ENCODE measurements at regions not wholly inside any gene's neighbourhood (a gene's known extent, or its start where the extent isn't known, plus 50 kb on each side); places are given as distances from the start of the nearest gene placed in this dataset.

DNA sequence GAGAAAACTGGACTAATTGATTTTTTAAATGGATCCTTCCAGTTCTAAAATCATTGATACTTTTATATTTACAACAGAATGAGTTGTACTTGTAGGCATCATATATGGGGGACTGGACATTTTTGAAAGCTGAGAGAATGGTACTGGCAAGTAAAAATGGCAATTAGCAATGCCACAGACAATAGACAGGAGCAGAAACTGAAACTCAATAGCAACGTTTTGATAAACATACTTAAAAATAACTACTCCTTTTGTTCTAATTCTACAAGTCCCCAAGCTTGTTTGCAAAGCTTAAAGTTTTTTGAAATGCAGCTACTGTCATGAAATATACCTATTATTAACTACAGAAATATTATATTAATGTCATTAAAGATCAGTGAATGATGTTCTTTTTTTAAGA is 52.8 kb upstream of the FBXL7 start:
- DNase-seq = no peak

DNA sequence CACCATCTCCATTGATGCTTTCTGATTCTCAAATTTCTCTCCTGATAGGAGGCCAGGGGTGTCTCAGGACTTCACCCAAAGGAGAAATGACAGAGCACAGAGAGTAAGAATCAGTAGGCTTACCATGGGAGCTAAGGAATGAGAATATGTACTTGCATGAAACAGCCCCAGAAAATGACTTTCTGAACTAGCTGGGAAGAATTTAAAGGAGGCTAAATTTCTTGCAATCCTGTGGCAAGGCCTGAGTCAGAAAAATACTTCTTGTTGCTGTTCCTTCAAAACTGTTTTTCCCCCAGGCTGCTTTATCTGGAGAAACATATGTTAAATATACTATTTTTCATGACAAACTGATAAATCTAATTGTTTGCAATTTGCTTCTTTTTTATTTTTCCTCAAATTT is 53.4 kb upstream of the FBXL7 start:
- no peak for DNase-seq

GRCh38 chr5:15442193-15442570 is 57.8 kb upstream of the FBXL7 start:
- no peak for DNase-seq

DNA sequence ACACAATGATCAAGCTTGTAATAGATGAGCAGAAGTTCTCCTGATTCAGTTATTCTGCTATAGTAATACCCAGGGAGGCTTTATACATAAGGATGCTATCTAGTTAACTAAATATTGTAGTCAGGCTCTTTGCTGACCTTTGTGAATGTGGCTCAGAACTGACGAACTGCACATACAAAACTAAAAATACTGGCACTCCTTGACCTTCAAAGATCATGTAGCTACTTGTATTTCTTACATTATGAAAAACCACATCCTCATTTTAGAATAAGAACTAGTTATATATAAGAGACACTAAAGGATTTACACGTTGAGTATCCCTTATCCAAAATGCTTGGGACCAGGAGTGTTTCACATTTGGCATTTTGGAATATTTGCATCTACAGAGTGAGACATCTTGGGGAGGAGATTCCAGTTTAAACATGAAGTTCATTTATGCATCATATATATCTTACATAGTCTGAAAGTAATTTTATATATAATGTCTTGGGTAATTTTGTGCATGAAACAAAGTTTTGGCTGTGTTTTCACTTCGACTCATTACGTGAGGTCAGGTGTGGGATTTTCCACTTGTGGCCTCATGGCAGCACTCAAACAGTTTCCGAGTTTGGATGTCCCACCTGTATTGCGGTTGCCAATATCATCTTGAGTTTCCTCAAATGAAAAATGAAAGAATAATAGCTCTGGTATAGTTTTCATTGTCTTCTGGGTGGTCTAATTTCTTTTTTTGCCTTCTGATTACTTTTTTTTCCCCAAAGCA is 58.4 kb upstream of the FBXL7 start:
- DNase-seq = no peak

- no peak for DNase-seq
Observed at GRCh38 chr5:15440434-15440833, 59.5 kb upstream of the FBXL7 start.

GRCh38 chr5:15439801-15440200 is 60.2 kb upstream of the FBXL7 start:
- no peak for DNase-seq

DNA sequence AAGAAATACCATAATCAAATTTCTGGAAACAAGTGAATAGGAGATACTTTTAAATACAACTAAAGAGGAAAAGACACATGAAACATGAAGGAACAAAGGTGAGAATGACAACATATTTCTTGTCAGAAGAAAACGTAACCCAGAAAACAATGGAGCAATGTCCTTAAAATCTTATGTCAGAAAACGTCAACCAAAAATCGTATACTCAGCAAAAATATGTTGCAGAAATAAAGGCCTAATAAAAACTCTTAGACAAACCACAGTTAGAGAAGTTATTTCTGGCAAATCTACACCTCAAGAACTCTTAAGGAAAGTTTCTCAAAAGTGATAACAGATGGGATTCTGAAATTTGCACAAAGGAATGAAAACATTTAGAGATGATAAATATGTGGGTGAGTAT is 66.3 kb upstream of the FBXL7 start:
- DNase-seq = no peak

DNA sequence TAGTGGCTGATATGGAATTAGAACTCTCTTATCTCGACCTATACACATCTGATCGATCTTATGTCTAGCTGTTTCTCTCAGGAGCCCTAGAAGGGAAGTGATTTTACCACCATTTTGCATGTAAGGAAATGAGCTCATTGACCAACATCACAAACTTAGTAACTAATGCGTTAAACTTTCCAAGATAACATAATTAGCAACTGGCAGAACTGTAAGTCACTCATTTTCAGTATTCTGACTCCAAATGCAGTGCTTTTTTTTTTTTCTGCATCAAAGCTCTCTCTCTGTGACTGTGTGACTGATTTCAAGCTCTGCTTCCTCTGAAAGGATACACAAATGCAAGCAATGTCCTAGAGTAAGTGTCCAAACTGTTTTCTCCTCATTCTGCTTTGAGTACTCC is 68.1 kb upstream of the FBXL7 start:
- DNase-seq = no peak

DNA sequence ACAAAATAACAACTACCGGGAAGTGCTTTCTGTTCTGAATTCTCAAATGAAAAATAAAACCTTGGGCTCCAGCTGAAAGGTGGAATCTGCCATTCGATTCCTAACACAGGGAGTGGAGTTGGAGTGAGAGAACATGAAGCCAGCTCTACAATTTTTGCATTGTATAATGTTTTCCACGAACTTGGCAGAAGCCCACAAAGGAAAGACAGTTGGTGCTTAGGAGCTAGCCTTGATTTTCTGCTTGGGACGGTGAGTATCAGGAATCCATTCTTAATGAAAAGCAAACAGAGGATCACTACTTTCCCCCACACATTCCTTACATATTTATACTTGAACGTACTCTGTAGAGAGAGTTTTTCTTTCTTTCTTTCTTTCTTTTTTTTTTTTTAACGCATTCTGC is 74.2 kb upstream of the FBXL7 start:
- no peak for DNase-seq

DNA sequence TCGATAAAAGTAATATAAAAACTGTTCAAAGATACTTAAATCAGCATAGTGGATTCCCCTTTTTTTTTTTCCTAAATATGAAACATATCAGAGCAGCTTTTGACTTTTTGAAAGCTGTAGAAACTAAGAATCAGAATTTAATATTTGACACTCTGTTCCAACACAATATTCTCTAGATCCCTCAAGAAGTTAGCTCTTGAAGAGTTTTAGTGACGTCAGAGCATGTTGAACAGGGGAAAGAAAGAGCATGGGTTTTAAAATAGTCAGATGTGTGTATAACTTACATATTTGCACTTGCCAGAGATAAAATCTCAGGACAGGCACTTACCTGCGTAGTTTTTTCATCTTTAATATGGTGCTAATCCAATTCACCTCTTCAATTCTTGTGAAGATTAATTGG is 75.2 kb upstream of the FBXL7 start:
- no peak for DNase-seq

GRCh38 chr5:15421921-15422412 is 78.0 kb upstream of the FBXL7 start:
- DNase-seq = no peak

- no peak for DNase-seq
Observed at GRCh38 chr5:15421381-15421780, 78.6 kb upstream of the FBXL7 start.

- no peak for DNase-seq
Observed at GRCh38 chr5:15420201-15420600, 79.8 kb upstream of the FBXL7 start.

DNA sequence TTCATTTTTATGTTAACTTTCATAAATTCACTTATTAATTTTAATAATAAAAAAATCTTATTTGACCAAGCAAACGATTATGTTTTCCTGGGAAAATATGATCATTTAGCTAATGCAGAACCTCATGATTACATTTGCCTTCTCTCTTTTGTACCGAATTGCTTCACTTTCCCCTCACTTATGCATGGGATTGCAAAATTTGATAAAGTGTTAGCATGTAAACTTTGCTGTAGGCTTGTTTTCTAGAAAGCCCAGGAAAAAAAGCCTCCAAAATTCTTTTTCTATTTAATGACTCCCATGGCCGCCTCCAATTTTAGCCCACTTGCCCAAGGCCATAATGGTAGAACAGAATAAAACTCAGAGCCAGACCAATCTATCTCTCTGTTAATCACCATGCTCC is 82.8 kb upstream of the FBXL7 start:
- no peak for DNase-seq

DNA sequence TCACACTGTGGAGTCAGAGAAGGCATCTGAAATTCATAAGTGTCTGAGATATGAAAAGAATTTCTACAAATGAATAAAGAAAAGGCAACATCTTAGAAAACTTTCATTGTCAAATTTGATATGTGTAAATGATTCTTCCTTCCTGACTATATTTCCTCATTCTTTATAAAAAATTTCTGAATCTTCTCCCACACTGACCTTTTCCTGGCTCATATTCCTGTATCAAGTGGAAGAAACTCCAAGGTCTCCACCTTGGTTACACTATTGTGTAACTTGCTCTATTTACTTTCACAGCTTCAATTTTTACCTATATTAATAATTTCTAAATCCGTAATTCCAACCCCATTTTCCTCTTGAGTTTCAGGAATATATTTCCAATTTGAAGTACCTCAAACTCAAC is 93.5 kb upstream of the FBXL7 start:
- DNase-seq = no peak

DNA sequence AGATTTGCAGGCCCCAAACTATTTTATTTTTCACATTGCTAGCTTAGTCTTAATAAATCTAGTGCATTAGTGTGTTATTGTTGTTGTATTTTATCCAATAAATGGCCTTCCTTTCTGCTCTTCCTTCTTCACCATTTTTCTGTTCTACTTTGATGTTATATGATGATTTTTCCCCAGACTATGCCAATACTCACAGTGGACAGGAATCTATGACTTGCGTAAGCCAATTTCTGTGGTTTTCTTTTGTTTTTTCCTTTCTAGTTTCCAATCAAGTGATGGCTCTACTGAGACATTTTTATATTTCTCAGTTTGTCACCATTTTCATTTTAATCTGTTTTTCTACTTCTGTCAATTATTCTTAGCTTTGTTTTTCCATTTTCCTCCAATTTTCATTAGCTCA is 106.8 kb upstream of the FBXL7 start:
- DNase-seq = no peak

GRCh38 chr5:15391704-15392397 is 108.1 kb upstream of the FBXL7 start:
- DNase-seq = no peak

- DNase-seq = no peak
Observed at GRCh38 chr5:15388866-15389265, 111.1 kb upstream of the FBXL7 start.

DNA sequence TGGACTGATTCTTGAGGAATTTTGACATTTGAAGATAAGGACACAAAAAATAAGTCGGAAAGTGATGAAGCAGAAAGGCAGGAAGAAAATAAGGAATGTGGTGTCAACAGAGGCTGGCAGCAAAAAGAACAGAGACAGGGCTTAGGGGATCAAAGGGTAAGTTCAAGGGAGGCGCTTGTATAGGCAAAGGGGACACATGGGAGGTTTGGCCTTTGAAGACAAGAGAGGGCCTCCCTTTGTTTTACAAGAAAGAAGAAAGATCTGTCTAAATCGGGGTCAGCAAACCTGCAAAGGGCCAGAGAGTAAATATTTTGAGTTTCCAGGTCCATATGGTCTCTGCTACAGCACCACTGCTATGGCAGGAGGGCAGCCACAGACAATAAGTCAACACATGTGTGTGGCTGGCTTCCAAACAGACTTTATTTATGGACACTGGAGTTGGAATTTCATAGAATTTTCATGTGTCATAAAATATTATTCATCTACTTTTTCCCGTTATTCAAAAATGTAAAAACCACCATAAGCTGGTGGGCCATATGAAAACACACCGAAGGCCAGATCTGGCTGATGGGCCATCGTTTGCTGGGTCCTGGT is 112.0 kb upstream of the FBXL7 start:
- no peak for DNase-seq

DNA sequence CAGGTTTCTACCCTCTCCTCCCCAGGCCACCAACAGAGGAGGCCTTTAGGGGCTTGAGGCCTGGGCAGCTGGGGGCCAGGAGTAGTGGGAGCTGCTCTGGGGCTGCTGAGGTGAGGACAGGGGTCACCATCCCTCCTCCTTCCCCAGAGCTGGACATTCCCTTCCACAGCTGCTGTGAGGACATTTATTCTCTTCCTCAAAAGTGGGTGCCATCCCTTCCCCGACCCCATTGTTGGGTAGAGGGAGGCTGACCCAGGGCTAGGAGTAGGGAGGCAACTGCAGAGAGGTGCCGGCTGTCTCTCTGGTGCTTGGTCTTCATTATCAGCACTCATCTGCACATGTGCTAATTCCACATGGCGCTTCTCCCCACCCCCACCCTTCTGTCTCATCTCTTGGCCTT is 113.9 kb upstream of the FBXL7 start:
- DNase-seq = no peak

DNA sequence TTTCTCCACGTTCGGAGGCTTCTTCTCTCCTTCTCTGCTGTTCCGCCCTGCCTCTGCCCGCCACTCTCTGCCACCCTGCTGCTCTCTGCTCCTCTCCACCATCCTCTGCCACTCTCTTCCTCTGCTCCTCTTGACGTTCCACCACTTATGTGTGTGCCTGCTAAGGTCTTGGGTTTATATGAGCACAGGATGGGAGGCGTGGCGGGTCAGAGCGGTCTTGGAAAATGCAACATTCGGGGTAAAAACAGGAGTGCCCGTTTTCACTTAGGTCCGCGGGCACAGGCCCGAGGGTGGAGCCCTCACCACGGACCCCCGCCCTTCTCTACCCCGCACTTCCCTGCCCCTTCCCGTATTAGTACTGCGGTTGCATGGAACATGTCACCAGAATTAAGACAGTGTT is 114.4 kb upstream of the FBXL7 start:
- DNase-seq = no peak

DNA sequence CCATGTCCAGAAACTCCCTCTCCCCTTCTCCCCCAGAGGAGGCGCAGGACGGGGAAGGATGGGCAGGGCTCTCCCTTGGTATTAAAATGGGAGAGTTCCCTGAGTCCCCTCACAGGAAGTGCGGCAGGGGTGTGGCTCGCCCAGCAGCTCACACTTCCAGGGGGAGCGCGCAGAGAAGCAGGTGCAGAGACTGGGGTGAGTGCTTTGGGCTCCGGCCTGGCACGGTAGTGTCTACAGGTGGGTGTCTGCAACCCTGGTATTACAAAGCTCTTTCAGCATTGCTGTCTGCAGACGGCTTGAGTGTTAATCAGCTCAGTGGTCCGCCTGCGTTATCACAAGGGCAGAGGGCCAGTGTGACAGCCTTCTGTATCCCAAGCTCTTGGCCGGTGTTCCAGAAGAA is 114.9 kb upstream of the FBXL7 start:
- DNase-seq = no peak

DNA sequence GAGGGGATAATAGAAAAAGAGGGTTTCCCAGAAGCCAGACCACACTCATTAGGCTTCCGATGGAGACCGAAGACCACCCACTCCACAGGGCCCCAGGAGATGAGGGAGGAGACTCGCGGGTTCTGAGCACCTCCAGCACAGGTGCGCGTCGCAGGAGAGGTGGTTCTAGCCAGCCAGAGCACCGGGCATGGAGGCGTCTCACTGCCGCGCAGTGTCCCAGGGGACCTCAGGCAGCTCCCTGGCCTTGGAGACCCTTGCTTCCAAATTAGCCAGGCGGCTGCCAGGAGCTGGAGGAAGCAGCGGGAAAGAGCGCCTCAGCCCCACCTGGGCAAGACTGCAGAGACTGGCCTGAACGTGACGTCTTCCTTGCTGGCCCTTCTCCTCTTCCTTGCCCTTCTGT is 115.4 kb upstream of the FBXL7 start:
- no peak for DNase-seq

- DNase-seq = no peak
Observed at GRCh38 chr5:15384176-15384575, 115.8 kb upstream of the FBXL7 start.
